GM19238 (cell line): ENCODE measurements at regions not wholly inside any gene's neighbourhood (a gene's known extent, or its start where the extent isn't known, plus 50 kb on each side); places are given as distances from the start of the nearest gene placed in this dataset.
"Not testable (repeated sequence)": the region's sequence is repeated elsewhere in the genome, so short reads cannot be mapped to it uniquely, and the experiment has no call there.

Experiments used
- DNase-seq: peaks from one replicate; pipeline ENCODE4 v3.0.0; 2011; ENCODE audit warnings: low spot score; ENCODE audit not compliant: insufficient read length

- no peak for DNase-seq
Measured at GRCh38 chr2:216960671-216961268, 100.9 kb upstream of the TNP1 start.

DNA sequence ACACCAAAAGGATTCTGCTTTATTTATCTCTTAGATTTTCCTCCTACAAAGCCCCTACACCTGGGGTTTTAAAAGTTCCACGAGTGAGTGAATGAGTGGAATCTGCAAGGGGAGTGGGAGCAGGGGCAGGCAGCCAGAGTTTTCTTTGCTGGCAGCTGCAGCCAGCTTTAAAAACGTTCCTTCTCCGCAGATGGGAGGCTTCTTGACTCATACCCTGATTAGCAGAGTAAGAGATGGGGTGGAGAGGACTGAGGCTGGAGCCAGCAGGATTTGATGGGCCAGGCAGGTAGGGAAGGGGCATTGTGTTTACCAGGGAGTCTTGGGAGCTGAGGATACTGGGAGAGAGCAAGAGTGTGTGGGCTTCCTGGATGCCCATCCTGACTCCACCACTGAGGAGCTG is 99.6 kb upstream of the TNP1 start:
- no peak for DNase-seq

GRCh38 chr2:216956820-216957493 is 97.1 kb upstream of the TNP1 start:
- DNase-seq: no peak

- no peak for DNase-seq
Measured at GRCh38 chr2:216951171-216951570, 91.3 kb upstream of the TNP1 start.

GRCh38 chr2:216950547-216950946 is 90.7 kb upstream of the TNP1 start:
- no peak for DNase-seq

GRCh38 chr2:216949700-216950413 is 90.0 kb upstream of the TNP1 start:
- DNase-seq: no peak

DNA sequence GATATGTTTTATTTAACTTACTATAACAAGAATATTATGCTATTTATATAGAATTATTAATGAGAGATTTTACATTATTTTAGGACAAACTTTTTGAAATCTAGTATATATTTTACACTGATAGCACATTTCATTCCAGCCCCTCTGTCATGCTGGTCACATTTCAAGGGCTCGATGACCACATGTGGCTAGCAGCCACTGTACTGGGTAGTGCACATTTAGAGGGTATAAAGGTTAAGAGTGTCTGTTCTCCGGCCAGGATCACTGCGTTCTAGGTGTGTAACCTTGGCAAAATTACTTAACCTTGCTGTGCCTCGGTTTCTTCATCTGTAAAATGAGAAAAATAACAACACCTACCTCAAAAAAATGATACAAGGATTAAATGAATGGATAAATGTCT is 87.2 kb upstream of the TNP1 start:
- DNase-seq: no peak

GRCh38 chr2:216944733-216945132 is 84.9 kb upstream of the TNP1 start:
- no peak for DNase-seq

GRCh38 chr2:216943109-216943508 is 83.2 kb upstream of the TNP1 start:
- no peak for DNase-seq

- DNase-seq: no peak
Measured at GRCh38 chr2:216942465-216942864, 82.6 kb upstream of the TNP1 start.

GRCh38 chr2:216942016-216942415 is 82.2 kb upstream of the TNP1 start:
- DNase-seq: no peak

- no peak for DNase-seq
Measured at GRCh38 chr2:216936954-216937357, 77.1 kb upstream of the TNP1 start.

- DNase-seq: no peak
Measured at GRCh38 chr2:216934623-216935022, 74.8 kb upstream of the TNP1 start.

- DNase-seq: no peak
Measured at GRCh38 chr2:216934151-216934550, 74.3 kb upstream of the TNP1 start.

GRCh38 chr2:216932863-216933548 is 73.1 kb upstream of the TNP1 start:
- DNase-seq: no peak

DNA sequence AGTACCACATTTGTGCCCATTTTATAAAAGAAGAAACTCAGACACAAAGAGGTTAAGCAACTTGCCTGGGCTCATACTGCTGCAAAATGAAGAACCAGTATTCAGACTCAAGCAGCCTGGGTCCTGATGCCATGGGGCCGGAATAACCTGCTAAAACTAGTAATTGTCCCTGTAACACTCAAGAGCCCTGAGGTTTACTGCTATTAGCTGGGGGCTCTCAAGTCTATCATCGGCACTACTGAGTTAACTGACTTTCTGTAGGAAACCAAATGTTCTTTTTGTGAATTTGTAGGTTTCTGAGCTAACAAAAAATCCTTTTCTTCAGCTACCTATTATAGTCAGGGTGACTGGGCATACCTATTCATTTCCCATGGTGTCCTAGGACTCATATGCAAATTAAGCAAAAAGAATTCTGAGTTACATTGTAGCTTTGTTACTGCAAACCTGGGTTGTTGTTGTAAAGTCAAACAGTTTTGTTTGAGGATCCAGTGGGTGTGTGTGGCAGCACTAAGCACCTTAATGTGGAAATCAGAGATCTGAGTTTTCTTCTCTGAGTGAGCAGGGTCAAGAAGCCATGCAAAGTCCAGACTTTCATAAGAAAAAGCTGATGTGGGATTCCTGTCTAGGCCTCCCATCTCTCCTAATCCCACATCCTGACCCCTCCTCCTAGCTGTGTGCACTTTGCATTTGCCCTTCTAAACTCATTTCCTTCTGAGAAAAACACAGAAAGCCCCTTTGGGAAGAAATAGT is 72.4 kb upstream of the TNP1 start:
- no peak for DNase-seq

GRCh38 chr2:216930716-216931115 is 70.9 kb upstream of the TNP1 start:
- no peak for DNase-seq

GRCh38 chr2:216929338-216929737 is 69.5 kb upstream of the TNP1 start:
- DNase-seq: not testable (repeated sequence)

DNA sequence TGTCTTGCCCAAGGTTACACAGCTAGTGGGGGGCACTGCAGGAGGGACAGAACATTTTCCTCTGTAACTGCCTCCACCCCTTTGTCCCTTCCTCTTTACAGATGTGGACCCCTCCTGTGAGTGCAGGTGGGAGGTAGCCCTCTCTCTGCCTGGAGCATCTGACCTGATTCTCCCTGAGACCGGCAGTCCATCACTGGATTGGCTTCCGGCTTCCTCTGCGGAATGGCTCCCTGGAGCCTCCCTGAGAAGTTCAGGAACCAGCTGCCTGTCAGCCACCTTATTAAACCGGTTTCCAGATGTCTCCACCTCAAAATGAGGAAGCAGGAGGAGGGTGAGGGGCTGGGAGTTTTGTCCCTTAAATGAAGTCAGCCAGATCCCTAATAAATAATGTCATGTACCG is 67.3 kb upstream of the TNP1 start:
- no peak for DNase-seq

- DNase-seq: no peak
Measured at GRCh38 chr2:216925636-216926366, 65.9 kb upstream of the TNP1 start.

DNA sequence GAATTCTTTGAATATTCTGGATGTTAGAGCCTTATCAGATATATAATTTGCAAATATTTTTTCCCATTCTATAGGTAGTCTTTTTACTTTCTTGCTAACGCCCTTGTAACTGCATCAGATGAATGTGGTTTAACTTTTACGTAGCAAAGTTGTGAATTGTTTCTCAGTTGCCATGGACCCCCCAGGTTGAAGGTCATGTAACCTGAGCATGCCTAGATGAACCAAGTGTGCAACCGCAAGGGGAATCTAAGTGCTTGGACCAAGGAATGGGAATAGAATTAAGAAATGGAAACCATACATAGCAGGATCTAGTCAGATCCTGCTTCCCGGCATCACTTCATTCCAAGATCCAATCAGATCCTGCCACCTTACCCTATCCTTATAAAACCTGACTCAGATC is 65.1 kb upstream of the TNP1 start:
- DNase-seq: no peak
